H1 (cell line): ENCODE measurements at regions not wholly inside any gene's neighbourhood (a gene's known extent, or its start where the extent isn't known, plus 50 kb on each side); places are given as distances from the start of the nearest gene placed in this dataset.

ENCODE experiments used
- CTCF ChIA-PET: fragments of 300-600 bp; sonication (Branson Sonifier 250); formaldehyde crosslinking; loops from one replicate; lab custom pipeline; 2021; ENCODE audit not compliant: partially characterized antibody; lab: Charles Lee
- POLR2A ChIA-PET: fragments of 300-600 bp; sonication (Branson Sonifier 250); formaldehyde crosslinking; loops from one replicate; lab custom pipeline; 2021; ENCODE audit warnings: inconsistent platforms; ENCODE audit not compliant: partially characterized antibody; lab: Charles Lee
- DNase-seq, 2 experiments: peaks; one replicate each; pipeline versions ENCODE4 v3.0.0 to v3.0.0-alpha.2; 2010 to 2022; ENCODE audit warnings: low spot score in 2 of 2, low read depth in 1 of 2, mixed read lengths in 1 of 2
- FAIRE-seq: peaks from 2 replicates; lab custom pipeline; 2011; peaks lifted over from hg19 to GRCh38; lab: Jason Lieb, UNC
- H2AFZ ChIP-seq: 2 replicates; pipeline ENCODE4 v1.8.1; 2012; ENCODE audit warnings: low read length, inconsistent platforms
- H2AK5ac ChIP-seq: 2 replicates; pipeline ENCODE4 v1.6.1; 2013; ENCODE audit warnings: low read depth, low read length
- H2BK120ac ChIP-seq: replicated peaks from 2 replicates; pipeline ENCODE3; 2013; ENCODE audit warnings: low read depth, low read length, inconsistent platforms
- H2BK12ac ChIP-seq: 2 replicates; pipeline ENCODE4 v1.6.1; 2013; ENCODE audit warnings: low read depth, low read length
- H2BK15ac ChIP-seq: 2 replicates; pipeline ENCODE4 v1.6.1; 2013; ENCODE audit warnings: low read length
- H2BK20ac ChIP-seq: 2 replicates; pipeline ENCODE4 v1.6.1; 2013; ENCODE audit warnings: low read length
- H2BK5ac ChIP-seq: 2 replicates; pipeline ENCODE4 v1.6.1; 2013; ENCODE audit warnings: low read depth, low read length
- H3K14ac ChIP-seq: 2 replicates; pipeline ENCODE4 v1.6.1; 2013; ENCODE audit warnings: inconsistent platforms; ENCODE audit not compliant: insufficient read length
- H3K18ac ChIP-seq: 2 replicates; pipeline ENCODE4 v1.6.1; 2013; ENCODE audit warnings: low read length; ENCODE audit errors: extremely low read depth
- H3K23ac ChIP-seq: 2 replicates; pipeline ENCODE4 v1.6.1; 2013; ENCODE audit warnings: inconsistent platforms; ENCODE audit not compliant: insufficient read length
- H3K23me2 ChIP-seq: 2 replicates; pipeline ENCODE4 v1.6.1; 2013; ENCODE audit warnings: low read depth, low read length
- H3K27ac ChIP-seq: 2 replicates; pipeline ENCODE4 v1.6.1; 2011; ENCODE audit warnings: low read depth, low read length, inconsistent platforms
- H3K27me3 ChIP-seq, 4 experiments: replicated peaks in 1 of 4; 1 replicate in 1 of 4; 2 replicates in 3 of 4; pipeline versions ENCODE4 v1.6.1 to v1.8.1; 2011 to 2013; ENCODE audit warnings: low read length in 3 of 4, mild to moderate bottlenecking in 3 of 4, inconsistent platforms in 2 of 4, mixed read lengths in 2 of 4, moderate library complexity in 1 of 4; ENCODE audit not compliant: control insufficient read depth in 3 of 4, insufficient read depth in 3 of 4; ENCODE audit errors: extremely low read depth in 1 of 4
- H3K36me3 ChIP-seq, 4 experiments: 2 replicates each; pipeline versions ENCODE4 v1.6.1 to v1.8.1; 2011 to 2013; ENCODE audit warnings: mild to moderate bottlenecking in 4 of 4, low read length in 3 of 4, moderate library complexity in 2 of 4, control low read depth in 1 of 4, inconsistent platforms in 1 of 4; ENCODE audit not compliant: insufficient read depth in 4 of 4, control insufficient read depth in 2 of 4
- H3K4ac ChIP-seq: replicated peaks from 2 replicates; pipeline ENCODE3; 2013; ENCODE audit warnings: low read length, low read depth, mixed read lengths, inconsistent platforms; ENCODE audit not compliant: insufficient read length
- H3K4me1 ChIP-seq, 4 experiments: replicated peaks in 1 of 4; 1 replicate in 1 of 4; 2 replicates in 3 of 4; pipeline versions ENCODE4 v1.6.1 to v1.8.1; 2011 to 2013; ENCODE audit warnings: low read length in 3 of 4, inconsistent platforms in 2 of 4, mixed read lengths in 1 of 4; ENCODE audit not compliant: insufficient read depth in 4 of 4, control insufficient read depth in 3 of 4
- H3K4me2 ChIP-seq, 2 experiments: 2 replicates each; pipeline versions ENCODE4 v1.6.1 to v1.8.1; 2011 to 2013; ENCODE audit warnings: low read depth in 2 of 2, low read length in 2 of 2, control low read depth in 1 of 2, inconsistent platforms in 1 of 2, mild to moderate bottlenecking in 1 of 2; ENCODE audit not compliant: insufficient read depth in 1 of 2
- H3K4me3 ChIP-seq, 4 experiments: fragments of 200-600, 300-600 bp in 1 of 4; sonication (generic), shearing (Covaris generic), sonication (Bioruptor Twin) in 1 of 4; 2 replicates each; pipeline versions ENCODE4 v1.5.1 to v1.8.1; 2011 to 2016; ENCODE audit warnings: low read length in 4 of 4, low read depth in 3 of 4, control low read depth in 2 of 4, inconsistent platforms in 2 of 4, mild to moderate bottlenecking in 2 of 4, mixed read lengths in 1 of 4, moderate library complexity in 1 of 4; ENCODE audit not compliant: insufficient read depth in 2 of 4; ENCODE audit errors: extremely low read depth in 1 of 4
- H3K56ac ChIP-seq: replicated peaks from 2 replicates; pipeline ENCODE3; 2013; ENCODE audit warnings: low read depth, mild to moderate bottlenecking, mixed read lengths, low read length, inconsistent platforms; ENCODE audit not compliant: insufficient read length
- H3K79me1 ChIP-seq: 2 replicates; pipeline ENCODE4 v1.6.1; 2013; ENCODE audit warnings: low read depth, low read length, control low read depth
- H3K79me2 ChIP-seq, 2 experiments: 2 replicates each; pipeline versions ENCODE4 v1.6.1 to v1.8.1; 2012 to 2013; ENCODE audit warnings: low read length in 2 of 2, mild to moderate bottlenecking in 2 of 2, inconsistent platforms in 1 of 2; ENCODE audit not compliant: insufficient read depth in 2 of 2, control insufficient read depth in 1 of 2
- H3K9ac ChIP-seq, 4 experiments: replicated peaks in 1 of 4; 1 replicate in 1 of 4; 2 replicates in 3 of 4; pipeline versions ENCODE4 v1.6.1 to v1.8.1; 2011 to 2013; ENCODE audit warnings: low read depth in 3 of 4, low read length in 3 of 4, control low read depth in 2 of 4, mild to moderate bottlenecking in 2 of 4, moderate library complexity in 2 of 4, inconsistent platforms in 1 of 4; ENCODE audit errors: extremely low read depth in 1 of 4
- H3K9me3 ChIP-seq, 2 experiments: 2 replicates each; pipeline versions ENCODE4 v1.6.1 to v1.8.1; 2012 to 2013; ENCODE audit warnings: mild to moderate bottlenecking in 2 of 2, moderate library complexity in 2 of 2, control low read depth in 1 of 2, inconsistent platforms in 1 of 2, low read depth in 1 of 2, low read length in 1 of 2, mixed read lengths in 1 of 2; ENCODE audit not compliant: insufficient read depth in 2 of 2
- H4K20me1 ChIP-seq, 2 experiments: replicated peaks in 1 of 2; 2 replicates each; pipeline versions ENCODE3 to v1.8.1; 2011 to 2013; ENCODE audit warnings: inconsistent platforms in 2 of 2, low read length in 2 of 2, mild to moderate bottlenecking in 1 of 2; ENCODE audit not compliant: insufficient read depth in 2 of 2, control insufficient read depth in 1 of 2
- H4K5ac ChIP-seq: 2 replicates; pipeline ENCODE4 v1.6.1; 2013; ENCODE audit warnings: low read length, low read depth, mixed read lengths, inconsistent platforms; ENCODE audit not compliant: insufficient read length
- H4K8ac ChIP-seq: 2 replicates; pipeline ENCODE4 v1.8.0; 2013; ENCODE audit warnings: mild to moderate bottlenecking, moderate library complexity, low read length, inconsistent platforms; ENCODE audit not compliant: insufficient read depth; ENCODE audit errors: extremely low read depth
- H4K91ac ChIP-seq: replicated peaks from 2 replicates; pipeline ENCODE3; 2013; ENCODE audit warnings: low read length, mixed read lengths, inconsistent platforms; ENCODE audit not compliant: insufficient read length
- BACH1 ChIP-seq: IDR thresholded peaks from 2 replicates; pipeline ENCODE4 v1.6.1; 2012; ENCODE audit warnings: low read length, improper control_type of control experiment
- BCL11A ChIP-seq, 2 experiments: IDR thresholded peaks; one replicate each; pipeline ENCODE4 v1.6.1; 2011; ENCODE audit warnings: low read depth in 2 of 2, low read length in 2 of 2, mild to moderate bottlenecking in 2 of 2
- BRCA1 ChIP-seq: IDR thresholded peaks from 2 replicates; pipeline ENCODE4 v1.6.1; 2012; ENCODE audit warnings: low read depth, low read length, improper control_type of control experiment
- CHD1 ChIP-seq: IDR thresholded peaks from 2 replicates; pipeline ENCODE4 v1.6.1; 2012; ENCODE audit warnings: low read depth, low read length, improper control_type of control experiment
- CHD2 ChIP-seq: IDR thresholded peaks from 2 replicates; pipeline ENCODE4 v1.6.1; 2012; ENCODE audit warnings: low read length, improper control_type of control experiment
- CTBP2 ChIP-seq: IDR thresholded peaks from 2 replicates; pipeline ENCODE4 v1.7.0; 2011; ENCODE audit warnings: borderline replicate concordance, mild to moderate bottlenecking, moderate library complexity, mixed read lengths, low read length; ENCODE audit not compliant: insufficient read depth, insufficient read length
- EGR1 ChIP-seq: IDR thresholded peaks from 2 replicates; pipeline ENCODE4 v1.6.1; 2011; ENCODE audit warnings: low read depth, low read length, borderline replicate concordance
- EP300 ChIP-seq, 2 experiments: IDR thresholded peaks; 1 replicate in 1 of 2; 2 replicates in 1 of 2; pipeline ENCODE4 v1.6.1; 2011 to 2012; ENCODE audit warnings: low read depth in 2 of 2, low read length in 2 of 2, mild to moderate bottlenecking in 2 of 2, borderline replicate concordance in 1 of 2, inconsistent platforms in 1 of 2, moderate library complexity in 1 of 2
- GABPA ChIP-seq: IDR thresholded peaks from 2 replicates; pipeline ENCODE4 v1.6.1; 2011; ENCODE audit warnings: mild to moderate bottlenecking, low read length, moderate library complexity, borderline replicate concordance; ENCODE audit not compliant: insufficient read depth
- HDAC6 ChIP-seq: IDR thresholded peaks from one replicate; pipeline ENCODE4 v1.7.1; 2012; ENCODE audit warnings: low read depth, mild to moderate bottlenecking, inconsistent platforms, low read length, moderate library complexity
- POU5F1 ChIP-seq: IDR thresholded peaks from 2 replicates; pipeline ENCODE4 v1.6.1; 2011; ENCODE audit warnings: low read depth, mild to moderate bottlenecking, low read length, moderate library complexity
- RAD21 ChIP-seq, 2 experiments: IDR thresholded peaks in 1 of 2; conservative IDR thresholded peaks in 1 of 2; 2 replicates each; pipeline ENCODE4 v1.6.1; 2011; ENCODE audit warnings: low read depth in 2 of 2, low read length in 2 of 2, improper control_type of control experiment in 1 of 2, inconsistent platforms in 1 of 2, mild to moderate bottlenecking in 1 of 2, moderate library complexity in 1 of 2
- SIX5 ChIP-seq: IDR thresholded peaks from 2 replicates; pipeline ENCODE4 v1.6.1; 2011; ENCODE audit warnings: mild to moderate bottlenecking, low read depth, low read length
- TBP ChIP-seq: IDR thresholded peaks from 2 replicates; pipeline ENCODE4 v1.6.1; 2011; ENCODE audit warnings: low read depth, low read length, improper control_type of control experiment
- TCF12 ChIP-seq: IDR thresholded peaks from 2 replicates; pipeline ENCODE4 v1.6.1; 2011; ENCODE audit warnings: low read depth, mild to moderate bottlenecking, low read length
- YY1 ChIP-seq: IDR thresholded peaks from 2 replicates; pipeline ENCODE4 v1.6.1; 2011; ENCODE audit warnings: low read depth, mild to moderate bottlenecking, low read length
- WGBS, 2 experiments: shearing (Covaris generic) in 1 of 2; methylation state at CpG; one replicate each; pipeline versions ENCODE4 v1.1.6 to v1.1.7; 2013 to 2015; ENCODE audit warnings: low lambda C conversion rate in 2 of 2, mixed read lengths in 2 of 2, inconsistent platforms in 1 of 2, low coverage in 1 of 2, missing lambda C conversion rate in 1 of 2; ENCODE audit not compliant: insufficient replicate concordance in 2 of 2, insufficient coverage in 1 of 2, insufficient read length in 1 of 2; ENCODE audit errors: extremely low coverage in 1 of 2, missing lambda C conversion rate in 1 of 2; 5-methylcytosine and 5-hydroxymethylcytosine counted together

- H3K36me3 ChIP-seq: no peaks in the 10 kb centered on the region
Measured at GRCh38 chr3:78495301-78495700, 1272.5 kb downstream of the ROBO1 start.

More at GRCh38 chr3:78495301-78495700, 1272.5 kb downstream of the ROBO1 start:
- WGBS, 2 experiments: 100% methylated on average over 1 of the region's 1 CpG; no CpG with 5 or more reads in 1 of the 2 experiments
- no peaks in the 10 kb centered on the region for H3K79me1 ChIP-seq
- no peak overlapping the region; the same call in 1 of the 2 replicates for H2BK15ac ChIP-seq
- no peak overlapping the region for H2BK20ac ChIP-seq
- no peak overlapping the region for H3K4me2 ChIP-seq
- H4K8ac ChIP-seq: no peak overlapping the region
- ChIA-PET CTCF (interaction anchor here (1.3 kb wide), 1 partner anchor 34 kb away, joined by 3 read pairs; no protein-coding TSS in a partner anchor), POLR2A (no interaction called here)
- no peak overlapping the region for H2BK5ac ChIP-seq
- H3K27me3 ChIP-seq: no peaks in the 10 kb centered on the region
- no peak overlapping the region for H3K14ac ChIP-seq
- DNase-seq (no peak), FAIRE-seq (no peak)
- H2BK12ac ChIP-seq: no peak overlapping the region
- no peak overlapping the region for H3K4me3 ChIP-seq
- H4K91ac ChIP-seq: no peak overlapping the region
- H3K27ac ChIP-seq: no peak overlapping the region
- H2BK120ac ChIP-seq: no peak overlapping the region
- no peaks in the 10 kb centered on the region for H3K9me3 ChIP-seq
- H3K9ac ChIP-seq: no peak overlapping the region
- H3K4me1 ChIP-seq: no peaks in the 10 kb centered on the region
- TF ChIP-seq GABPA (no peak), HDAC6 (no peak), TCF12 (no peak), POU5F1 (no peak), SIX5 (no peak), CHD1 (no peak), CTBP2 (no peak), EGR1 (no peak), CHD2 (no peak), EP300 (IDR thresholded peaks at IDR 0.05; ENCODE audit: borderline replicate concordance in 1 of 2, low read depth in 2 of 2, low read length in 2 of 2) (no peak), RAD21 (IDR thresholded peaks at IDR 0.05 in 1 of 2, conservative IDR thresholded peaks at IDR 0.05 in 1 of 2; ENCODE audit: low read depth in 2 of 2, low read length in 2 of 2) (no peak), TBP (no peak), BRCA1 (no peak), BCL11A (IDR thresholded peaks at IDR 0.05; ENCODE audit: low read depth in 2 of 2, low read length in 2 of 2) (no peak), BACH1 (no peak), YY1 (no peak)
- H4K5ac ChIP-seq: no peak overlapping the region
- H4K20me1 ChIP-seq: no peaks in the 10 kb centered on the region
- no peak overlapping the region for H3K4ac ChIP-seq
- no peaks in the 10 kb centered on the region for H3K79me2 ChIP-seq
- no peak overlapping the region for H3K23ac ChIP-seq
- no peak overlapping the region for H3K56ac ChIP-seq
- H3K18ac ChIP-seq: no peak overlapping the region
- H2AK5ac ChIP-seq: no peak overlapping the region
- H2AFZ ChIP-seq: no peak overlapping the region
- H3K23me2 ChIP-seq: no peaks in the 10 kb centered on the region
